ENCODE measurements at regions not wholly inside any gene's neighbourhood (a gene's known extent, or its start where the extent isn't known, plus 50 kb on each side); places are given as distances from the start of the nearest gene placed in this dataset.

DNA sequence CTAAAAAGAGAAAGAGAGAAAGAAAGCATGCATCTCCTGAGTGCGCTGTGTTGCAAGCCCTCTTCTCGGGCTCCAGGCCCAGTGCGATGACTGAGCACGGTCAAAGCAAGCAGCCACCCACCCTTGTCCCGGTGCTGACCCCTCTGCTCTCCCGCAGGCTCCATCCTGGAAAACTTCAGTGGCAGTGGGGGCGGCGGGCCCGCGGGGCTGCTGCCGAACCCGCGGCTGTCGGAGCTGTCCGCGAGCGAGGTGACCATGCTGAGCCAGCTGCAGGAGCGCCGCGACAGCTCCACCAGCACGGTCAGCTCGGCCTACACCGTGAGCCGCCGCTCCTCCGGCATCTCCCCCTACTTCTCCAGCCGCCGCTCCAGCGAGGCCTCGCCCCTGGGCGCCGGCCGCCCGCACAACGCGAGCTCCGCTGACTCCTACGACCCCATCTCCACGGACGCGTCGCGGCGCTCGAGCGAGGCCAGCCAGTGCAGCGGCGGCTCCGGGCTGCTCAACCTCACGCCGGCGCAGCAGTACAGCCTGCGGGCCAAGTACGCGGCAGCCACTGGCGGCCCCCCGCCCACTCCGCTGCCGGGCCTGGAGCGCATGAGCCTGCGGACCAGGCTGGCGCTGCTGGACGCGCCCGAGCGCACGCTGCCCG, 252.5 kb downstream of the GLI2 start:
- DNase-seq (ENCODE audit: low spot score) (no peak), ATAC-seq (no peak; the same call in 1 of the 2 replicates)
- no peak for TF ChIP-seq ZNF416 (CRISPR knock-in tag; IDR thresholded peaks at IDR 0.05)
- Mint-ChIP-seq H3K4me3 (no peak overlapping the region), H3K9me3 (no peaks in the 10 kb centered on the region), H3K4me1 (no peaks in the 10 kb centered on the region), H3K27ac (no peak overlapping the region), H3K27me3 (ENCODE audit: low read depth) (no peaks in the 10 kb centered on the region), H3K36me3 (peaks cover 49% of the 10 kb centered on the region)
- CTCF ChIA-PET: no interaction called here
- POLR2A ChIA-PET: no interaction called here

DNA sequence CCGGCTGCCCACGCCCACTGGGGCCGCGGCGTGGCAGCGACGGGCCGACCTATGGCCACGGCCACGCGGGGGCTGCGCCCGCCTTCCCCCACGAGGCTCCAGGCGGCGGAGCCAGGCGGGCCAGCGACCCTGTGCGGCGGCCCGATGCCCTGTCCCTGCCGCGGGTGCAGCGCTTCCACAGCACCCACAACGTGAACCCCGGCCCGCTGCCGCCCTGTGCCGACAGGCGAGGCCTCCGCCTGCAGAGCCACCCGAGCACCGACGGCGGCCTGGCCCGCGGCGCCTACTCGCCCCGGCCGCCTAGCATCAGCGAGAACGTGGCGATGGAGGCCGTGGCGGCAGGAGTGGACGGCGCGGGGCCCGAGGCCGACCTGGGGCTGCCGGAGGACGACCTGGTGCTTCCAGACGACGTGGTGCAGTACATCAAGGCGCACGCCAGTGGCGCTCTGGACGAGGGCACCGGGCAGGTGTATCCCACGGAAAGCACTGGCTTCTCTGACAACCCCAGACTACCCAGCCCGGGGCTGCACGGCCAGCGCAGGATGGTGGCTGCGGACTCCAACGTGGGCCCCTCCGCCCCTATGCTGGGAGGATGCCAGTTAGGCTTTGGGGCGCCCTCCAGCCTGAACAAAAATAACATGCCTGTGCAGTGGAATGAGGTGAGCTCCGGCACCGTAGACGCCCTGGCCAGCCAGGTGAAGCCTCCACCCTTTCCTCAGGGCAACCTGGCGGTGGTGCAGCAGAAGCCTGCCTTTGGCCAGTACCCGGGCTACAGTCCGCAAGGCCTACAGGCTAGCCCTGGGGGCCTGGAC, 253.2 kb downstream of the GLI2 start:
- ATAC-seq (no peak), DNase-seq (ENCODE audit: low spot score) (no peak)
- TF ChIP-seq, protein P1, sequence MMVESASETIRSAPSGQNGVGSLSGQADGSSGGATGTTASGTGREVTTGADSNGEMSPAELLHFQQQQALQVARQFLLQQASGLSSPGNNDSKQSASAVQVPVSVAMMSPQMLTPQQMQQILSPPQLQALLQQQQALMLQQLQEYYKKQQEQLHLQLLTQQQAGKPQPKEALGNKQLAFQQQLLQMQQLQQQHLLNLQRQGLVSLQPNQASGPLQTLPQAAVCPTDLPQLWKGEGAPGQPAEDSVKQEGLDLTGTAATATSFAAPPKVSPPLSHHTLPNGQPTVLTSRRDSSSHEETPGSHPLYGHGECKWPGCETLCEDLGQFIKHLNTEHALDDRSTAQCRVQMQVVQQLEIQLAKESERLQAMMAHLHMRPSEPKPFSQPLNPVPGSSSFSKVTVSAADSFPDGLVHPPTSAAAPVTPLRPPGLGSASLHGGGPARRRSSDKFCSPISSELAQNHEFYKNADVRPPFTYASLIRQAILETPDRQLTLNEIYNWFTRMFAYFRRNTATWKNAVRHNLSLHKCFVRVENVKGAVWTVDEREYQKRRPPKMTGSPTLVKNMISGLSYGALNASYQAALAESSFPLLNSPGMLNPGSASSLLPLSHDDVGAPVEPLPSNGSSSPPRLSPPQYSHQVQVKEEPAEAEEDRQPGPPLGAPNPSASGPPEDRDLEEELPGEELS (CRISPR knock-in tag; IDR thresholded peaks at IDR 0.05): no peak
- TF ChIP-seq SMAD4 (CRISPR knock-in tag; IDR thresholded peaks at IDR 0.05) (no peak), GTF2I (CRISPR knock-in tag; conservative IDR thresholded peaks at IDR 0.05) (no peak), ESRRA (CRISPR knock-in tag; IDR thresholded peaks at IDR 0.05; ENCODE audit: borderline replicate concordance) (no peak), ETV6 (CRISPR knock-in tag; IDR thresholded peaks at IDR 0.05) (no peak), MXD4 (CRISPR knock-in tag; IDR thresholded peaks at IDR 0.05; ENCODE audit: borderline replicate concordance) (no peak), TP53 (CRISPR knock-in tag; IDR thresholded peaks at IDR 0.05) (no peak)
- peaks cover 44% of the 10 kb centered on the region for H3K36me3 Mint-ChIP-seq
- H3K9me3 Mint-ChIP-seq: no peaks in the 10 kb centered on the region
- POLR2A ChIA-PET: no interaction called here
- no peak overlapping the region for H3K4me3 Mint-ChIP-seq
- no peak overlapping the region for H3K27ac Mint-ChIP-seq
- CTCF ChIA-PET: no interaction called here
- H3K4me1 Mint-ChIP-seq: no peaks in the 10 kb centered on the region
- H3K27me3 Mint-ChIP-seq (ENCODE audit: low read depth): no peaks in the 10 kb centered on the region

DNA sequence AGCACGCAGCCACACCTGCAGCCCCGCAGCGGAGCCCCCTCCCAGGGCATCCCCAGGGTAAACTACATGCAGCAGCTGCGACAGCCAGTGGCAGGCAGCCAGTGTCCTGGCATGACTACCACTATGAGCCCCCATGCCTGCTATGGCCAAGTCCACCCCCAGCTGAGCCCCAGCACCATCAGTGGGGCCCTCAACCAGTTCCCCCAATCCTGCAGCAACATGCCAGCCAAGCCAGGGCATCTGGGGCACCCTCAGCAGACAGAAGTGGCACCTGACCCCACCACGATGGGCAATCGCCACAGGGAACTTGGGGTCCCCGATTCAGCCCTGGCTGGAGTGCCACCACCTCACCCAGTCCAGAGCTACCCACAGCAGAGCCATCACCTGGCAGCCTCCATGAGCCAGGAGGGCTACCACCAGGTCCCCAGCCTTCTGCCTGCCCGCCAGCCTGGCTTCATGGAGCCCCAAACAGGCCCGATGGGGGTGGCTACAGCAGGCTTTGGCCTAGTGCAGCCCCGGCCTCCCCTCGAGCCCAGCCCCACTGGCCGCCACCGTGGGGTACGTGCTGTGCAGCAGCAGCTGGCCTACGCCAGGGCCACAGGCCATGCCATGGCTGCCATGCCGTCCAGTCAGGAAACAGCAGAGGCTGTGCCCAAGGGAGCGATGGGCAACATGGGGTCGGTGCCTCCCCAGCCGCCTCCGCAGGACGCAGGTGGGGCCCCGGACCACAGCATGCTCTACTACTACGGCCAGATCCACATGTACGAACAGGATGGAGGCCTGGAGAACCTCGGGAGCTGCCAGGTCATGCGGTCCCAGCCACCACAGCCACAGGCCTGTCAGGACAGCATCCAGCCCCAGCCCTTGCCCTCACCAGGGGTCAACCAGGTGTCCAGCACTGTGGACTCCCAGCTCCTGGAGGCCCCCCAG, 254.1 kb downstream of the GLI2 start:
- POLR2A ChIA-PET: no interaction called here
- Mint-ChIP-seq H3K4me3 (no peak overlapping the region), H3K27ac (no peak overlapping the region), H3K9me3 (no peaks in the 10 kb centered on the region), H3K4me1 (no peaks in the 10 kb centered on the region), H3K36me3 (peaks cover 37% of the 10 kb centered on the region), H3K27me3 (ENCODE audit: low read depth) (no peaks in the 10 kb centered on the region)
- CTCF ChIA-PET: no interaction called here
- DNase-seq (ENCODE audit: low spot score): no peak
- ATAC-seq: no peak
- TF ChIP-seq HMGA2 (CRISPR knock-in tag; IDR thresholded peaks at IDR 0.05) (no peak), ZNF317 (CRISPR knock-in tag; IDR thresholded peaks at IDR 0.05; ENCODE audit: borderline replicate concordance, low read depth) (no peak), EMX1 (CRISPR knock-in tag; IDR thresholded peaks at IDR 0.05) (no peak), ETV6 (CRISPR knock-in tag; IDR thresholded peaks at IDR 0.05) (no peak), NR2C2 (CRISPR knock-in tag; IDR thresholded peaks at IDR 0.05) (no peak), ZNF263 (CRISPR knock-in tag; IDR thresholded peaks at IDR 0.05; ENCODE audit: low read depth) (no peak), FOXJ3 (CRISPR knock-in tag; IDR thresholded peaks at IDR 0.05; ENCODE audit: borderline replicate concordance) (no peak), NFYB (CRISPR knock-in tag; conservative IDR thresholded peaks at IDR 0.05; ENCODE audit: low read depth) (no peak), KAT7 (CRISPR knock-in tag; IDR thresholded peaks at IDR 0.05; ENCODE audit: borderline replicate concordance) (no peak)
- TF ChIP-seq, protein P2, sequence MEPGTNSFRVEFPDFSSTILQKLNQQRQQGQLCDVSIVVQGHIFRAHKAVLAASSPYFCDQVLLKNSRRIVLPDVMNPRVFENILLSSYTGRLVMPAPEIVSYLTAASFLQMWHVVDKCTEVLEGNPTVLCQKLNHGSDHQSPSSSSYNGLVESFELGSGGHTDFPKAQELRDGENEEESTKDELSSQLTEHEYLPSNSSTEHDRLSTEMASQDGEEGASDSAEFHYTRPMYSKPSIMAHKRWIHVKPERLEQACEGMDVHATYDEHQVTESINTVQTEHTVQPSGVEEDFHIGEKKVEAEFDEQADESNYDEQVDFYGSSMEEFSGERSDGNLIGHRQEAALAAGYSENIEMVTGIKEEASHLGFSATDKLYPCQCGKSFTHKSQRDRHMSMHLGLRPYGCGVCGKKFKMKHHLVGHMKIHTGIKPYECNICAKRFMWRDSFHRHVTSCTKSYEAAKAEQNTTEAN (CRISPR knock-in tag; IDR thresholded peaks at IDR 0.05): no peak
- TF ChIP-seq, protein P3, sequence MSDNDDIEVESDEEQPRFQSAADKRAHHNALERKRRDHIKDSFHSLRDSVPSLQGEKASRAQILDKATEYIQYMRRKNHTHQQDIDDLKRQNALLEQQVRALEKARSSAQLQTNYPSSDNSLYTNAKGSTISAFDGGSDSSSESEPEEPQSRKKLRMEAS (CRISPR knock-in tag; IDR thresholded peaks at IDR 0.05): no peak
- TF ChIP-seq, protein P4, sequence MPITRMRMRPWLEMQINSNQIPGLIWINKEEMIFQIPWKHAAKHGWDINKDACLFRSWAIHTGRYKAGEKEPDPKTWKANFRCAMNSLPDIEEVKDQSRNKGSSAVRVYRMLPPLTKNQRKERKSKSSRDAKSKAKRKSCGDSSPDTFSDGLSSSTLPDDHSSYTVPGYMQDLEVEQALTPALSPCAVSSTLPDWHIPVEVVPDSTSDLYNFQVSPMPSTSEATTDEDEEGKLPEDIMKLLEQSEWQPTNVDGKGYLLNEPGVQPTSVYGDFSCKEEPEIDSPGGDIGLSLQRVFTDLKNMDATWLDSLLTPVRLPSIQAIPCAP (CRISPR knock-in tag; IDR thresholded peaks at IDR 0.05): no peak
- TF ChIP-seq, protein P5, sequence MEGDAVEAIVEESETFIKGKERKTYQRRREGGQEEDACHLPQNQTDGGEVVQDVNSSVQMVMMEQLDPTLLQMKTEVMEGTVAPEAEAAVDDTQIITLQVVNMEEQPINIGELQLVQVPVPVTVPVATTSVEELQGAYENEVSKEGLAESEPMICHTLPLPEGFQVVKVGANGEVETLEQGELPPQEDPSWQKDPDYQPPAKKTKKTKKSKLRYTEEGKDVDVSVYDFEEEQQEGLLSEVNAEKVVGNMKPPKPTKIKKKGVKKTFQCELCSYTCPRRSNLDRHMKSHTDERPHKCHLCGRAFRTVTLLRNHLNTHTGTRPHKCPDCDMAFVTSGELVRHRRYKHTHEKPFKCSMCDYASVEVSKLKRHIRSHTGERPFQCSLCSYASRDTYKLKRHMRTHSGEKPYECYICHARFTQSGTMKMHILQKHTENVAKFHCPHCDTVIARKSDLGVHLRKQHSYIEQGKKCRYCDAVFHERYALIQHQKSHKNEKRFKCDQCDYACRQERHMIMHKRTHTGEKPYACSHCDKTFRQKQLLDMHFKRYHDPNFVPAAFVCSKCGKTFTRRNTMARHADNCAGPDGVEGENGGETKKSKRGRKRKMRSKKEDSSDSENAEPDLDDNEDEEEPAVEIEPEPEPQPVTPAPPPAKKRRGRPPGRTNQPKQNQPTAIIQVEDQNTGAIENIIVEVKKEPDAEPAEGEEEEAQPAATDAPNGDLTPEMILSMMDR (IDR thresholded peaks at IDR 0.05): no peak
- TF ChIP-seq, protein P6, sequence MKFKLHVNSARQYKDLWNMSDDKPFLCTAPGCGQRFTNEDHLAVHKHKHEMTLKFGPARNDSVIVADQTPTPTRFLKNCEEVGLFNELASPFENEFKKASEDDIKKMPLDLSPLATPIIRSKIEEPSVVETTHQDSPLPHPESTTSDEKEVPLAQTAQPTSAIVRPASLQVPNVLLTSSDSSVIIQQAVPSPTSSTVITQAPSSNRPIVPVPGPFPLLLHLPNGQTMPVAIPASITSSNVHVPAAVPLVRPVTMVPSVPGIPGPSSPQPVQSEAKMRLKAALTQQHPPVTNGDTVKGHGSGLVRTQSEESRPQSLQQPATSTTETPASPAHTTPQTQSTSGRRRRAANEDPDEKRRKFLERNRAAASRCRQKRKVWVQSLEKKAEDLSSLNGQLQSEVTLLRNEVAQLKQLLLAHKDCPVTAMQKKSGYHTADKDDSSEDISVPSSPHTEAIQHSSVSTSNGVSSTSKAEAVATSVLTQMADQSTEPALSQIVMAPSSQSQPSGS (CRISPR knock-in tag; IDR thresholded peaks at IDR 0.05; ENCODE audit: borderline replicate concordance, low read depth): no peak
